ENCODE measurements at regions not wholly inside any gene's neighbourhood (a gene's known extent, or its start where the extent isn't known, plus 50 kb on each side); places are given as distances from the start of the nearest gene placed in this dataset.

GRCh38 chr5:82334085-82334692 lies 56.0 kb upstream of the RPS23 start:
- no peak overlapping the region for H3K27ac ChIP-seq (ENCODE audit: low read depth, low read length)
- WGBS, 2 experiments (ENCODE audit: extremely low coverage in 1 of 2, insufficient coverage in 1 of 2, insufficient read length in 1 of 2, insufficient replicate concordance in 2 of 2, low coverage in 1 of 2, low lambda C conversion rate in 2 of 2, missing lambda C conversion rate in 1 of 2), result 91% methylated on average over 5 of the region's 5 CpGs; no CpG with 5 or more reads in 1 of the 2 experiments

More at GRCh38 chr5:82334085-82334692, 56.0 kb upstream of the RPS23 start:
- no peak for TF ChIP-seq CBX8 (IDR thresholded peaks at IDR 0.05; ENCODE audit: borderline replicate concordance, low read depth, low read length)
- Histone ChIP-seq H3K4me2 (ENCODE audit: insufficient read depth in 1 of 2, low read depth in 2 of 2, low read length in 2 of 2) (no peak overlapping the region), H3K4me3 (ENCODE audit: extremely low read depth in 1 of 4, insufficient read depth in 2 of 4, low read depth in 3 of 4, low read length in 4 of 4) (no peak overlapping the region), H2BK5ac (ENCODE audit: low read depth, low read length) (no peak overlapping the region), H4K91ac (replicated peaks; ENCODE audit: insufficient read length, low read length) (no peak overlapping the region), H4K5ac (ENCODE audit: insufficient read length, low read depth, low read length) (no peak overlapping the region), H2AK5ac (ENCODE audit: low read depth, low read length) (no peak overlapping the region), H3K23ac (ENCODE audit: insufficient read length) (no peak overlapping the region), H2BK12ac (ENCODE audit: low read depth, low read length) (no peak overlapping the region), H3K9me3 (ENCODE audit: insufficient read depth in 2 of 2, low read depth in 1 of 2, low read length in 1 of 2) (peaks cover 0 to 2% of the 10 kb centered on the region in 2 experiments; a peak in 2 of 4 replicates), H4K20me1 (replicated peaks in 1 of 2; ENCODE audit: control insufficient read depth in 1 of 2, insufficient read depth in 2 of 2, low read length in 2 of 2) (no peaks in the 10 kb centered on the region), H2AFZ (ENCODE audit: low read length) (no peak overlapping the region), H3K9ac (replicated peaks in 1 of 4; ENCODE audit: extremely low read depth in 1 of 4, low read depth in 3 of 4, low read length in 3 of 4) (no peak overlapping the region), H3K27me3 (replicated peaks in 1 of 4; ENCODE audit: control insufficient read depth in 3 of 4, extremely low read depth in 1 of 4, insufficient read depth in 3 of 4, low read length in 3 of 4) (peaks cover 0 to 2% (median 0%) of the 10 kb centered on the region in 4 experiments; a peak in 1 of 7 replicates), H3K79me2 (ENCODE audit: control insufficient read depth in 1 of 2, insufficient read depth in 2 of 2, low read length in 2 of 2) (no peaks in the 10 kb centered on the region), H3K18ac (ENCODE audit: extremely low read depth, low read length) (no peak overlapping the region), H3K56ac (replicated peaks; ENCODE audit: insufficient read length, low read depth, low read length) (no peak overlapping the region), H3K4ac (replicated peaks; ENCODE audit: insufficient read length, low read depth, low read length) (no peak overlapping the region), H3K23me2 (ENCODE audit: low read depth, low read length) (no peaks in the 10 kb centered on the region), H2BK15ac (ENCODE audit: low read length) (no peak overlapping the region), H3K36me3 (ENCODE audit: control insufficient read depth in 2 of 4, insufficient read depth in 4 of 4, low read length in 3 of 4) (no peaks in the 10 kb centered on the region), H4K8ac (ENCODE audit: extremely low read depth, insufficient read depth, low read length) (no peak overlapping the region), H2BK20ac (ENCODE audit: low read length) (no peak overlapping the region), H3K4me1 (replicated peaks in 1 of 4; ENCODE audit: control insufficient read depth in 3 of 4, insufficient read depth in 4 of 4, low read length in 3 of 4) (no peaks in the 10 kb centered on the region), H2BK120ac (replicated peaks; ENCODE audit: low read depth, low read length) (no peak overlapping the region), H3K14ac (ENCODE audit: insufficient read length) (no peak overlapping the region), H3K79me1 (ENCODE audit: low read depth, low read length) (no peaks in the 10 kb centered on the region)
- FAIRE-seq (no peak), DNase-seq (ENCODE audit: low read depth in 1 of 2, low spot score in 2 of 2) (no peak)
- ChIA-PET POLR2A (ENCODE audit: partially characterized antibody) (interaction anchor here (1.6 kb wide), 1 partner anchor 60 kb away, joined by 3 read pairs; no protein-coding TSS in a partner anchor), CTCF (ENCODE audit: partially characterized antibody) (interaction anchor here (0.9 to 1.9 kb wide), 3 partner anchors 15 to 22 kb away, joined by 3 to 8 read pairs (median 6); no protein-coding TSS in a partner anchor)

Data from H1 (cell line).